ENCODE measurements at regions not wholly inside any gene's neighbourhood (a gene's known extent, or its start where the extent isn't known, plus 50 kb on each side); places are given as distances from the start of the nearest gene placed in this dataset.
"Not testable (repeated sequence)": the region's sequence is repeated elsewhere in the genome, so short reads cannot be mapped to it uniquely, and the experiment has no call there.

DNA sequence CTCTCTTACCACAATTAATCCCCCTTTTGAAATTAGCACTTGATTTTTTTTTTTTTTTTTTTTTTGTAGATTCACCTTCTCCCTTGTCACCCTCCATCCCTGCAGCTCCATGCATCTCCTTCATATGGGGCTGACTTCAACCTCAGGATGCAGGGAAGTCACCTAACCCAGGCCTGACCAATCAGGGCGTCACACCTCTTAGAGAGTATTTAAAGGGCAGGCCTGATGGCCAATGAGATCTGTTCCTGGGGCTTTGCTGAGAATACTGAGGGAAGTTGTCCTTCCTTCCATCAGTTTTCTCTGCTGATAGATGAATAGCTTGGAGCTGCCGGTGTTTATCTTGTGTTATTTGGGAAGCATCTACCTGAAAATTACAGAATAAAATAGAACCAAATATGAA is 1104.7 kb upstream of the TMEM132C start:
- DNase-seq, result no peak

DNA sequence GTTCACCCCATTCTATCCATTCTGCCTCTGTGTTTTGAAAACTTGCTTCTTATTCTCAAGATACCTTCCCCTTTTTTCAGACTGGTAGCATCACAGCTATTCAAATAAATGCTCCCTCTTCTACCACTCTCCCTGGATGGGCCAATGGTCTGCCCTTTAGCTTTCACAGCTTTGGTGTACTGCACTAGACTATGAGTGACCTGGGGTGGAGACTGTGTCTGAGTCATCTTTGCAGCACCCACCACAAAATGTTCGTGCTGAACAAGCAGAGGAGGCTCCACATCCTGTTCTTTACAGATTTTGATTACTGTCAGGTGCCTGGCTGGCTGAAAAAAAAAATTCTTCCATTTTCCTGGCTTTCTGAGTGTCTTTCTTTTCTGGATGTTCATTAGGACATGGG is 1104.1 kb upstream of the TMEM132C start:
- DNase-seq, result no peak

DNA sequence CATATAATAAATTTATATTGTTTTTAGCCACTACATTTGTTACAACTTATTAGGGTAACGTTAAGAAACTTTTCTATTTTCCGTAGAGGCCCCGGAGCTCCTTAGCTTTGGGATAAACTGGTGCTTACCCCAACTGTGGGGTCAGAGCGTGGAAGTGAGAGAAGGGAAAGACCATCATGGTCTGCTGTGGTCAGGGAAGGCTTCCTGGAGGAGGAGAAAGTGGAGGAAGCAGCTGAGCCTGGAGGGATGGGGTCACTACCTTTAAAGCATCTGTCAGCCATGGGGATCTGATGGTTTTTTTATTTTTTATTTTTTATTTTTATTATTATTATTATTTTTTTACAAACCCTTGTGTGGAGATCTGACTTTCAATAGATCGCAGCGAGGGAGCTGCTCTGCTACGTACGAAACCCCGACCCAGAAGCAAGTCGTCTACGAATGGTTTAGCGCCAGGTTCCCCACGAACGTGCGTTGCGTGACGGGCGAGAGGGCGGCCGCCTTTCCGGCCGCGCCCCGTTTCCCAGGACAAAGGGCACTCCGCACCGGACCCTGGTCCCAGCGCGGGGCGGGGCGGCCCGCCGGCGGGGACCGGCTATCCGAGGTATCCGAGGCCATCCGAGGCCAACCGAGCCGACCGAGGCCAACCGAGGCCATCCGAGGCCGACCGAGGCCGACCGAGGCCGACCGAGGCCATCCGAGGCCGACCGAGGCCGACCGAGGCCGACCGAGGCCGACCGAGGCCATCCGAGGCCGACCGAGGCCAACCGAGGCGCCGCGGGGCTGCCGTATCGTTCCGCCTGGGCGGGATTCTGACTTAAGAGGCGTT is 1101.2 kb upstream of the TMEM132C start:
- DNase-seq, result peak; percentile 84

DNA sequence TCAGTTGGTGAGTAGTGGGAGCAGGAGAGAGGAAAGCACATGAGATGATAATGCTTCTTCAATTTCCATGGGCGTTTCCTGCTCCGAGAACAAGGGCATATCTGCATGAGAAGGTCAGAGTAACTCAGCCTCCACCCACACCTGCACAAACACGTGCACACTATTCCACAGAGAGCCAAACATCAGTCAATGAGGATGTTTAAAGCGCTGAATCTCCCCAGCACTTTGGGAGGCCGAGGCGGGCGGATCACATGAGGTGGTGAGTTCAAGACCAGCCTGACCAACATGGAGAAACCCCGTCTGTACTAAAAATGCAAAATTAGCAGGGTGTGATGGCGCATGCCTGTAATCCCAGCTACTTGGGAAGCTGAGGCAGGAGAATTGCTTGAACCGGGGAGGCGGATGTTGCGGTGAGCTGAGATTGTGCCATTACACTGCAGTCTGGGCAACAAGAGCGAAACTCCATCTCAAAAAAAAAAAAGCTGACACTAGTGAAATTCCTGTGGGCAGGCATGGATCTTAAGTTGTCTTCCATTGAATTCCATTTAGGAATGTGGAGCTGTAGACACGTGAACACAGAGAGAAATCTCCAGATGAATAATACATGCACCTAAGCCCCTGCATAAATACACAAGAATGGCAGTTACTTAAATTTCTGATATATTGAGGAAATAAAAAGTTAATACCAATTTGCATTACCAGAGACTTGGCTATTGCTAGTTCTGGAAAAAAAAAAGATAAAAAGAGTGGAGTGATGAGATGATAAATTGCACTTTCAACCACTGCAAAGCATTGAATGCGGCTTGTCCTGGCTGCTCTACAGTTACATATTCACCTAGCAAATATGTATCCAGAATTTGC is 1097.4 kb upstream of the TMEM132C start:
- no peak for DNase-seq

DNA sequence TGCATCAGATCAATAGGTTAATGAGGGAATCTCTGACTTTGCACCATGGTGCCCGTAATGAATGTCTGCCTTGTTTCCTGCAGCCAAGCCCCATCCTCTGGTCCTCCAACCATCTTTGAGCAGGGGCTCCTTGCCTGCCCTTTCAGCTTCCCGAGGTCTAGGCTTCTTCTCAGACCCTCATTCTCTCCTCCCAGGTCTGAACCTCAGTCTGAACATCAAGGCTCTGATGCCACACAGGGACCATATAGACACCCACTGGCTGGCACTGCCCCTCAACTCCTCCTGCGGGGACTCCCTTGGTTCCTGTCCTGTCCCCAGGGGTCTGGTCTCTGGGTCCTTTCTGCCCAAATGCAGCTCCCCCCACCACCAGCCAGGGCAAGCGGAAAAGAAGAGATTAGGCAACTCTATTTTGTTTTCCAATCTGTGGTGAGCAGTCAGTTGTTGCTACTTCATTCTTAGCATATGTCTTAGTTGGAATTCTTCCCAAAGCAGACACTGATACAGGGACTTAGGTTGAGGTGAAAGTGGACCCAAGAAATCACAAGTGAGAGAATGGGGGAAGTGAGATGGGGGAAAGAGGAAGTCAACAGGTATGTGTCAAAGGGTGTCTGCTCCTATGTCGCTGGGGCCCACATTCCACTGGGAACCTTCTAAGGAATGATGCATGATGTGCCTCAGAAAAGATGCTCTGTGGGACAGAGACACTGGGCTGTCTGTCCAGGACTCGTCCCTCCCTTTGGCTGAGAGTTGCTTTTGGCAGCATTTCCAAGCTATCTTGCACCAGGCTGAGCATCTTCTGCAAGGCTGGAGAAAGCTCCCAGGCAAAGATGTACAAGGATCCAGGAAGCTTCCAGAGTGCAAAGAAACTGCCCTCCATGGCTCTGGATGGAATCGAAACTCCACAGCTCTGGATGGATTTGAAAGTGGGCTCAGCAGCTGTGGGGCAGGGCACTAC is 1096.5 kb upstream of the TMEM132C start:
- no peak for DNase-seq

DNA sequence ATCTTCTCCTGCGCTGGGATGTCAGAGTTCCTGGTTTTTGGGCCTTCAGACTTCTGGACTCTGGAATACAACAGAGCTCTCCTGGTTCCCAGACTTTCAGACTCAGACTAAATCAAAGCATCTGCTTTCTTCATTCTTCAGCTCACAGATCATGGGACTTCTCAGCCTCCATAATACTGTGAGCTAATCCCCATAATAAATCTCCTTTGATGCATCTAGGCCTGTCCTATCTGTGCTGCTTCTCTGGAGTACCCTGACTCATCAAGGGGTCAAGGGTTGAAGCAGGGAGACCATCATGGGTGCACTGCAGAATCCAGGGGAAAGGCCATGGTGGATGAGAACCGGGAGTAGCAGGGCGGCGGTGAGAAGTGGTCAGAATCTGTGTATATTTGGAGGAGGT is 1094.1 kb upstream of the TMEM132C start:
- no peak for DNase-seq

DNA sequence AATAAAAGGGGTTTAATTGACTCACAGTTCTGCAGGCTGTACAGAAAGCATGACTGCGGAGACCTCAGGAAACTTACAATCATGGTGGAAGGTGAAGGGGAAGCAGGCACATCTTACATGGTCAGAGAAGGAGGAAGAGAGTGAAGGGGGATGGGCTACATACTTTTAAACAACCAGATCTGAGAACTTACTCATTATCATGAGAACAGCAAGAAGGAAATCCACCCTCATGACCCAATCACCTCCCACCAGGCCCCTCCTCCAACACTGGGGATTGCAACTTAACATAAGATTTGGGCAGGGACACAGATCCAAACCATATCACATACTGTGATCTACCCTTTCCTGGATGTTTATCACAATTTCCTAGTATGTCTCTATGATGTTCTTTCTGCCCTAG is 1093.0 kb upstream of the TMEM132C start:
- DNase-seq, result not testable (repeated sequence)

DNA sequence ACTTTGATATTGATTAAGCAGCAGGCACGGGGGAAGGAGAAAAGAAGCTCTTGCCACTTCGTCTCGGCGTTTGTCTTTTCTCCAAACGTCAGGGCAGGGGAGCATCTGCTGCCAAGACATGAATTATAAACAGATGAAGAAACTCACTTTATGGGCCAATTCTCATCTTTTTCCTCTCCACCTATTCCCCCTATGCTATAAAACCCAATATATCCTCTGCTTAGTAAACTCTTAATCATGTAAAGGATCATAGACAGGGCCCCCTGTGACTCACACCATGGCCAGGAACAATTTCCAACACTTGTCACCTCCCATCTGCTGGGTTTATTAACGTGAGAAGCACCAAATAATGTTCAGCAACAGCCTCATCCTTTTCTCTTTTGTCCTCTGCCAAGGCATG is 1092.1 kb upstream of the TMEM132C start:
- no peak for DNase-seq

DNA sequence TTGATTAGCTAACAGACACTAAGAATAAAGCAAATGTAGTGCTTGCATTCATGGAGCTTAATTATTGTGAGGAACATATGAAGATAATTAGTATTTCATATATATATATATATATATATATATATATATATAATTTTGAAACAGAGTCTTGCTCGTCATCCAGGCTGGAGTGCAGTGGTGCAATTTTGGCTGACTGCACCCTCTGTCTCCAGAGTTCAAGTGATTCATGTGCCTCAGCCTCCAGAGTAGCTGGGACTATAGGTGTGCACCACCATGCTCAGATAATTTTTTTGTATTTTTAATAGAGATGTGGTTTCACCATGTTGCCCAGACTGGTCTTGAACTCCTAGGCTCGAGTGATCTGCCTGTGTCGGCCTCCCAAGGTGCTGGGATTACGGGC is 1091.6 kb upstream of the TMEM132C start:
- no peak for DNase-seq

DNA sequence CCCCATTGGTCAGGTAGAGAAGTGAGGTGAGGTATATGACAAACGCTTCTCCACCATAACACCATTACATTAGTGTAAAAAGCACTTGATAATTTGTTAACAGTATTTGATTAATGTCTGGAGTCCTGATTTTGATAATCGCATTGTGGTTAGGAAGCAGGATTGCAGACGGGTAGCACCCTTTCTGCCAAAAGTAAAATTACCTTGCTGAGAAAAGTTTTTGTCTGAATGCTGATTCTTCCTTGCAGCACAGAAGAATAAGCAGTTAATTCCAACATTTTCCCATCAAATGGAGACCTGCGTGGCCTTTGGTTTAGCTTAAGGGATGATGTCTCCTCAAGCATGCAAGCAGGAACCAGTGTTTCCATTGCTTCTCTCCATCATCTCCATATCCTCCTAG is 1090.2 kb upstream of the TMEM132C start:
- no peak for DNase-seq

DNA sequence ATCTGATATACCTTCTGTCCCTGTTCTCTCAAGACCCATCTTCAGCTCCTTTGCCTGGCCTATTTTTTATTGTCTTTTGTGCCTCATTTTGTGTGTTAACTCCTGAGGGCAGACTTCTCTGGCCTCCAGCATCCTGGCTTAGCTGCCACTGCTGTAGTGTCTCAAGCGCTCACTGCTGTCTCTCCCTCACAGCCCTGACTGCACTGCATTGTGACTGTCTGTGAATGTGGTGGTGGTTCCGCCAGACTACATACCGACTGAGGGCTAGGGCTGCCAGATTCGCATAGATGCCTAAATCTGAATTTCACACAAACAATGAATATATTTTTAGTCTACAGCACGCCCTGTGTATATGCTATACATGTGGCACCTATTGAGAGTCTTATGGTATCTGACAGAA is 1088.9 kb upstream of the TMEM132C start:
- no peak for DNase-seq

DNA sequence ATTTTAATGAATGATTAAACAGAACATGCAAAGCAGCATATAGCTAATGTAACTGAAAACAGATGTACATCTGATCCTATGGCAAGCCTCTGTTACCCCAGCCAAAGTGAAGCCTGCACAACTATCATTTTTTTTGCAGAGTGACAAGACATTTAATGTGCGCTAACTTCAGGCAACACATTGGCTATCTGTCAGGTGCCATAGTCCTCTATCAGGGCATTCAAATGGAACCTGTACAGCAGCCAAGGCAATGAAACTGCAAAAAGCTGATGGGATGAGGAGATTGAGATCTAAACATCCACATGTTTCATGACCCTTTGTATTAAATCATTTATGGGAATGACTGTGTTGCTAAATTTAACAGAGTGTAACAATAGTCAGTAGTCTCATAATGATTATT is 1088.5 kb upstream of the TMEM132C start:
- DNase-seq, result no peak

DNA sequence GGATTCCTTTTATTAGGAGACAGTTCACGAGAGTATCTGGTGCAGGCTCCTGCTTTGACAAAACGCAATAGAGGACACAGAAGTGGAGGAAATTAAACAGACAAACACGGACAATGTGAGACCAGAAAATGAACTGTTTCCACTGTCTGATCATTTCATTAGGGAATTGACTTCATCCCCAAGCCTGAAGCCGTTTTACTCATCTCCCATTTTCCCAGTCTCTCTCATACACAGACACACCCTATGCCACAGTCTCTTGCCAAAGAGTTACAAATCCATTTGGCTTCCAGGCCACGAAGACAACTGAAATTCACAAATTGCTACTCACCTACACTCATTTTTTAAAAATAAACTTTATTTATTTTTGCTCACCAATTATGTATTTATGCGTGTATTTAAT is 1087.8 kb upstream of the TMEM132C start:
- no peak for DNase-seq

DNA sequence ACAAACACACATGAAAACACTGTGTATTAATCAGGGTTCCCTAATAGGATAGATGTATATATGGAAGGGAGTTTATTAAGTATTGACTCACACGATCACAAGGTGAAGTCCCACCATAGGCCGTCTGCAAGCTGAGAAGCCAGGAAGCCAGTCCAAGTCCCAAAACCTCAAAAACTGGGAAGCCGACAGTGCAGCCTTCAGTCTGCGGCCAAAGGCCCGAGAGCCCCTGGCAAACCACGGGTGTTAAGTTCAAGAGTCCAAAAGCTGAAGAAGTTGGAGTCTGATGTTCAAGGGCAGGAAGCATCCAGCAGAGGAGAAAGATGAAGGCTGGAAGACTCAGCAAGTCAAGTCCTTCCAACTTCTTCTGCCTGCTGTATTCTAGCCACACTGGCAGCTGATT is 1085.0 kb upstream of the TMEM132C start:
- no peak for DNase-seq

DNA sequence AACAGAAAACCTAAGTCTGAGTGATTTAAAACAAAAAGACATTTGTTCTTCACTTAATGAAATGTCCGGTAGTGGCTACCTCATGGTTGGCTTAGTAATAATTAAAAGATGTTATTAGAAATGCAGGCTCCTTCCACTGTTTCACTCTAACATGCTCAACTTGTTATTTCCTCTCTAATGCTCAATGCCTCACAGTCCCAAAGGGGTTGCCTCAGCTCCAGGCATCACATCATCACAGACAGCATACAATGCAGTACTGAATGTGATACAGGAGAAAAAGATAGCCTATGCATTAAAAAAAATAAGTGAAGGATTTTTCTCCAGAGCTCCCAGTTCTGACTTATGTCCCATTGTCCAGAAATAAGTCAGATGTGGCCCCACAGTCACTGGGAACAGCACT is 1077.0 kb upstream of the TMEM132C start:
- DNase-seq, result no peak

DNA sequence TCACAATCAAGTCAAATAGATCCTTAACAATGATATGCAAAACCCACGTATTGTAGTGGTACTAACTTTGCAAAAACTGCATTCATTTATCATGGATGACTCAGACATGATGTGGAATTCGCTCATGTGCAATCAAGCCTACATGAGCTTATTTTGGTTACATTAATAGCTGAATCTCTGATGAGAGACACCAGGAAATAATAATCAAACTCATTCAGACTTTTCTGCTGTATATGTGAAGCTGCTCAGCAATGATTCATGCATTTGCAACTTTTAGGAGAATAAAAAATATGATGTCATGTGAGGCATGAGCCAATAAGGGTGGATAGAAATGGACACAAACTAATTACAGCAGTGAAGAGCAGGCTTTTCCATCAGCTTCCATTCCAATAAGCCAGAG is 1075.8 kb upstream of the TMEM132C start:
- DNase-seq, result no peak

DNA sequence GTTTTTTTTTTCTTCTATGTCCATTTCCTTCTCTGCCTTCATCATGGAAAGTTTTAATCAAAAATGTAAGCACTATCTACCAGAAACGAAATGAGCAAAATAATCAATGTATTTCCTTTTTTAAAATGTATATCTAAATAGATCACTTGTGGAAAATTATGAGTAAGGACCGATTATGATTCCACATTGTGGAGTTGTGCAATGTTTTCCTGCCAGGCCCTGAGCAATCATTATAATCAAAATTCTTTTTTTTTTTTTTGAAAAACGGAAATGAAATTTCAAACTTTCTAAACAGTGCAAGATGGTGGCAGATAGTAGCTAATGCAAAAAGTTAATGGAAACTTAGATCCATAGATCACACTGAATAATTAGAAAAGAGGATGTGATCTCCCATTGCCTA is 1074.6 kb upstream of the TMEM132C start:
- DNase-seq, result no peak

DNA sequence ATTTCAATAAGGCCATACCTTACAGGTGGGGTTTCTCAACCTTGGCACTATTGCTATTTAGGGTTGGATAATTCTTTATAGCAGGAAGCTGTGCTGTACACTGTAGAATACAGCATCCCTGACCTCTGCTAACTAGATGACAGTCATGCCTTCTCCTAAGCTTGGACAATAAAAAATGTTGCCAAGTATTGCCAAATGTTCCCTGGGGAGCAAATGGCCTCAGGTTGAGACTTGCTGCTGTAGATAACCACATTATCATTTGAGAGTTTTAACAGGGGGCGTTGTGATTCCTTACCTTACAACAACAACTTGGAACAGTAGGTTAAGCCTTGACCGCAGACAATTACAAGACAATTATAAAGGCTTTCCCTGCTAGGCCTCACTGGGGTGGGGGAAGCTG is 1073.6 kb upstream of the TMEM132C start:
- DNase-seq, result no peak

DNA sequence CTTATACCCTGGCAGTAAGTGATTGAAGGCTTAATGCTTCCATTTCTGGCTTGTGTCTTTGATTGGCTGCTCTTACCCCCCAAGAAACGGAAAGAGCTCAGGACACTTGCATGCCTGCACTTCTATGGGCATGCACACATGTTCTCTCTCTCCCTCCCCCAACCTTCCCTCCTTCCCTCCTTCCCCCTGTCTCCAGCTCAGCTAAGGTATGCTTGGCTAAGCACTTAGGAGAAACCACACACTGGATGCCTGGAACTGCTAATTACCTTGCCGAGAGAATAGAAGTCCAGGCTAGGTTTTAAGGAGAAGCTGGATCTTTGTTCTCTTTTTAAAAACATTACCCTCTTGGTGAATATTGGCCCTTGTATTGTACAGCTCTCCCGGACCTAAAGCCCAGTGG is 1072.8 kb upstream of the TMEM132C start:
- no peak for DNase-seq

DNA sequence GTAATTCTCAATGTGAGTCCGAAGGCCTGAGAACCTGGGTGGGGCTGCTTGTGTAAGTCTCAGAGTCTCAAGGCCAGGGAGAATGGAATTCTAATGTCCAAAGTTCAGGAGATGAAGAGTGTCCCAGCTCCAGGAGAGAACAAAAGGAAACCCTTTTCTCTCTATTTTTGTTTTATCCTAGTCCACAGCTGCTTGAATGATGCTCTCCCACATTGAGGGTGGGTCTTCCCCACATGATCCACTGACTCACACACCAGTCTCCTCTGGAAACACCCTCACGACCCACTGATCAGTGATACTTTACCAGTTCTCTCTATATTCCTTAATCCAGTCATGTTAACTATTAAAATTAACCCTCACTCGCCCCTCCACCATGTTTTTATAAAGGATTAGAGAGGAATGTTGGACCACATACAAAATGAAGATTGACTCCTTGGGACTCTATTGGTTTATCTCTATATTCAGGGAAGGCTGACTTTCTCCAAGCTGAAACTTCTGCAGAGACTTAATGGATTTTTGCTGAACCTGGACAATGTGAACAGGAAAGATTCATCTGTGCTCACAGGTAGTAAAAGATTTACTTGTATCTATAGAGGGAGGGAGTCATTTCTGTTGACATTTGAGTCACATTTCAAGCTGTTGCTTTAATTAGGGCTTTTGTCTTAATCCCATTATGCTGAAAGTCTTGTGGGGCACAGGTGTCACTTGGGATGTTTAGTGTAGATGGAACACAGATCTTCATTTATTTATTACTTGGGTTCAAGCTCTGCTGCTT is 1061.0 kb upstream of the TMEM132C start:
- no peak for DNase-seq

DNA sequence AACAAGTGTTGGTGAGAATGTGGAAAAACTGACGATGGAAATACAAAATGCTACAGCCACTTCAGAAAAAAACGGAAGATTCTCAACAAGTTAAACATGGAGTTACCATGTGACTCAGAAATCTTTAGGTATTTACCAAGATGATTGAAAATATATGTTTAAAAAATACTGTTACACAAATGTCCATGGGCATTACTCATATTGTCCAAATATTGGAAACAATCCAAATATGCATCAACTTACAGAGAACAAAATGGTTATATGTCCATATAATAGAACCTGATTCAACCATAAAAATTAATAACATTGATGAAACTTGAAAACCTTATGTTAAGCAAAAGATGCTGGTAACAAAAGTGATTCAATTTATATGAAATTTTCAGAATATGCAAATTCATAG is 1057.7 kb upstream of the TMEM132C start:
- DNase-seq, result no peak

DNA sequence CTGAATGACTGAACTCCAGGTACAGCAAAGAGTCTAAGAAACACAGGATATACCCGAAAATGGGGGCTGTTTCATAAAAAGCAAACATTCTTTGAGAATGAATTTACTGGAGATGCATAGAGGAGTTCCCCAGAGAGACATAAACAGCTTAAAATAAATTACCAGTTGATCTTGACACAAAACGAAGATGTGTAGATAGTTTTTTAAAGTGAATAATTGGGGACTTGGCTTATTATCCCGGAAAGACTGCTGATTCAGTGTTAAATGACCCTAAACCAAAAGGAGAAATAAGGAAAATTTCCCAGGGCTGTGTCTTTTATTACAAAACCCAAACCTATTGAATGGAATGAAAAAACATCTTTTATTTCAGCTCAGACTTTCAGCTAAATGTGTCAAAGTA is 1052.8 kb upstream of the TMEM132C start:
- no peak for DNase-seq
